Sciatic nerve (tissue), 2 donors: ENCODE measurements at regions not wholly inside any gene's neighbourhood (a gene's known extent, or its start where the extent isn't known, plus 50 kb on each side); places are given as distances from the start of the nearest gene placed in this dataset.

Source experiments
- ATAC-seq: fragments of 200-7000 bp; cut with Tn5 transposase; one replicate; pipeline ENCODE4 v1.9.1; 2020; ENCODE audit warnings: mild to moderate bottlenecking, moderate library complexity
- DNase-seq: peaks from one replicate; pipeline ENCODE4 v3.0.0-alpha.2; 2020; ENCODE audit warnings: low spot score
- intact Hi-C: fragments of 100-400 bp; cut with DNase I; formaldehyde crosslinking; loops from one replicate; pipeline ENCODE4 v1.14.2; 2022
- donor health status: DM: no; HTN: no; CAD: no.
- donor health status: DM: no; HTN: no; CAD: no.

- intact Hi-C loops: no loop called here
- DNase-seq: no peak
- ATAC-seq: no peak
Observed at GRCh38 chr17:77687417-77687816, 271.1 kb upstream of the TNRC6C start.

GRCh38 chr17:77687921-77688320, 270.6 kb upstream of the TNRC6C start:
- intact Hi-C loops: no loop called here
- no peak for ATAC-seq
- DNase-seq: no peak

- intact Hi-C loops: no loop called here
- DNase-seq (no peak), ATAC-seq (no peak)
Observed at GRCh38 chr17:77688369-77688768, 270.1 kb upstream of the TNRC6C start.

- DNase-seq (no peak), ATAC-seq (peak; percentile 58)
- intact Hi-C loops: no loop called here
Observed at GRCh38 chr17:77690271-77691161, 268.0 kb upstream of the TNRC6C start.

- intact Hi-C loops: no loop called here
- DNase-seq (no peak), ATAC-seq (no peak)
Observed at GRCh38 chr17:77691216-77692085, 267.1 kb upstream of the TNRC6C start.

- no peak for ATAC-seq
- no peak for DNase-seq
Observed at GRCh38 chr17:77692571-77693161, 265.8 kb upstream of the TNRC6C start.

GRCh38 chr17:77693301-77693700, 265.2 kb upstream of the TNRC6C start:
- ATAC-seq (no peak), DNase-seq (no peak)
- intact Hi-C loops: no loop called here

More at GRCh38 chr17:77692571-77693161, 265.8 kb upstream of the TNRC6C start:
- intact Hi-C loops: no loop called here

GRCh38 chr17:77693776-77694175, 264.7 kb upstream of the TNRC6C start:
- intact Hi-C loops: no loop called here
- DNase-seq (no peak), ATAC-seq (no peak)

- DNase-seq (no peak), ATAC-seq (no peak)
- intact Hi-C loops: no loop called here
Observed at GRCh38 chr17:77694391-77695363, 263.8 kb upstream of the TNRC6C start.

GRCh38 chr17:77695386-77695785, 263.1 kb upstream of the TNRC6C start:
- ATAC-seq: no peak
- intact Hi-C loops: no loop called here
- no peak for DNase-seq

- DNase-seq (no peak), ATAC-seq (no peak)
- intact Hi-C loops: no loop called here
Observed at GRCh38 chr17:77696151-77696720, 262.3 kb upstream of the TNRC6C start.

- ATAC-seq (peak; percentile 70), DNase-seq (no peak)
- intact Hi-C loops: no loop called here
Observed at GRCh38 chr17:77696721-77697460, 261.6 kb upstream of the TNRC6C start.

- DNase-seq: no peak
- intact Hi-C loops: no loop called here
- ATAC-seq: no peak
Observed at GRCh38 chr17:77697480-77698400, 260.8 kb upstream of the TNRC6C start.

- intact Hi-C loops: no loop called here
- DNase-seq: no peak
Observed at GRCh38 chr17:77698903-77699623, 259.4 kb upstream of the TNRC6C start.

GRCh38 chr17:77700165-77700881, 258.2 kb upstream of the TNRC6C start:
- ATAC-seq (no peak), DNase-seq (no peak)
- intact Hi-C loops: no loop called here

More at GRCh38 chr17:77698903-77699623, 259.4 kb upstream of the TNRC6C start:
- no peak for ATAC-seq
